ENCODE measurements at regions not wholly inside any gene's neighbourhood (a gene's known extent, or its start where the extent isn't known, plus 50 kb on each side); places are given as distances from the start of the nearest gene placed in this dataset.

GRCh38 chr20:58088105-58088504, 140.3 kb downstream of the ANKRD60 start:
- Histone ChIP-seq H3K79me2 (ENCODE audit: insufficient read depth, low read length) (no peaks in the 10 kb centered on the region), H3K27ac (ENCODE audit: low read depth, low read length) (no peak overlapping the region), H3K27me3 (ENCODE audit: low read length) (no peaks in the 10 kb centered on the region), H3K9ac (ENCODE audit: low read length) (no peak overlapping the region), H3F3A (ENCODE audit: insufficient read depth) (no peaks in the 10 kb centered on the region), H4K20me1 (ENCODE audit: low read depth, low read length) (no peaks in the 10 kb centered on the region), H3K4me2 (ENCODE audit: low read depth, low read length, poor library complexity, severe bottlenecking) (no peak overlapping the region), H3K36me3 (ENCODE audit: low read length) (no peaks in the 10 kb centered on the region), H3K4me3 (ENCODE audit: insufficient read depth, low read length, poor library complexity, severe bottlenecking) (no peak overlapping the region), H3K9me2 (replicated peaks; ENCODE audit: insufficient read depth, low read length) (no peaks in the 10 kb centered on the region), H2AFZ (ENCODE audit: low read depth, low read length, severe bottlenecking) (no peak overlapping the region), H3K9me3 (ENCODE audit: insufficient read depth, low read length) (no peaks in the 10 kb centered on the region)
- TF ChIP-seq EZH2phosphoT487 (conservative IDR thresholded peaks at IDR 0.05; ENCODE audit: low read length) (no peak), CTCF (IDR thresholded peaks at IDR 0.05; ENCODE audit: insufficient read depth, low read length, poor library complexity, severe bottlenecking) (no peak)

- H3K4me3 ChIP-seq (ENCODE audit: insufficient read depth, low read length, poor library complexity, severe bottlenecking), result no peak overlapping the region
These were observed 140.9 kb downstream of the ANKRD60 start for GRCh38 chr20:58087562-58087858.

GRCh38 chr20:58086763-58087561, 141.5 kb downstream of the ANKRD60 start:
- Histone ChIP-seq H3K4me3 (ENCODE audit: insufficient read depth, low read length, poor library complexity, severe bottlenecking) (no peak overlapping the region), H3K79me2 (ENCODE audit: insufficient read depth, low read length) (no peaks in the 10 kb centered on the region), H3F3A (ENCODE audit: insufficient read depth) (no peaks in the 10 kb centered on the region), H3K9me3 (ENCODE audit: insufficient read depth, low read length) (no peaks in the 10 kb centered on the region), H3K9me2 (replicated peaks; ENCODE audit: insufficient read depth, low read length) (no peaks in the 10 kb centered on the region), H3K27me3 (ENCODE audit: low read length) (no peaks in the 10 kb centered on the region), H3K4me2 (ENCODE audit: low read depth, low read length, poor library complexity, severe bottlenecking) (no peak overlapping the region), H3K36me3 (ENCODE audit: low read length) (no peaks in the 10 kb centered on the region), H4K20me1 (ENCODE audit: low read depth, low read length) (no peaks in the 10 kb centered on the region), H3K27ac (ENCODE audit: low read depth, low read length) (no peak overlapping the region), H2AFZ (ENCODE audit: low read depth, low read length, severe bottlenecking) (no peak overlapping the region), H3K9ac (ENCODE audit: low read length) (no peak overlapping the region)
- TF ChIP-seq EZH2phosphoT487 (conservative IDR thresholded peaks at IDR 0.05; ENCODE audit: low read length) (no peak), CTCF (IDR thresholded peaks at IDR 0.05; ENCODE audit: insufficient read depth, low read length, poor library complexity, severe bottlenecking) (peak; percentile 75)

More at GRCh38 chr20:58087562-58087858, 140.9 kb downstream of the ANKRD60 start:
- H4K20me1 ChIP-seq (ENCODE audit: low read depth, low read length), result no peaks in the 10 kb centered on the region
- no peaks in the 10 kb centered on the region for H3K36me3 ChIP-seq (ENCODE audit: low read length)
- H3F3A ChIP-seq (ENCODE audit: insufficient read depth), result no peaks in the 10 kb centered on the region
- TF ChIP-seq CTCF (IDR thresholded peaks at IDR 0.05; ENCODE audit: insufficient read depth, low read length, poor library complexity, severe bottlenecking) (no peak), EZH2phosphoT487 (conservative IDR thresholded peaks at IDR 0.05; ENCODE audit: low read length) (no peak)
- H3K27me3 ChIP-seq (ENCODE audit: low read length), result no peaks in the 10 kb centered on the region
- H3K9me2 ChIP-seq (replicated peaks; ENCODE audit: insufficient read depth, low read length), result no peaks in the 10 kb centered on the region
- no peaks in the 10 kb centered on the region for H3K79me2 ChIP-seq (ENCODE audit: insufficient read depth, low read length)
- no peaks in the 10 kb centered on the region for H3K9me3 ChIP-seq (ENCODE audit: insufficient read depth, low read length)
- no peak overlapping the region for H3K9ac ChIP-seq (ENCODE audit: low read length)
- no peak overlapping the region for H3K27ac ChIP-seq (ENCODE audit: low read depth, low read length)
- H2AFZ ChIP-seq (ENCODE audit: low read depth, low read length, severe bottlenecking), result no peak overlapping the region
- no peak overlapping the region for H3K4me2 ChIP-seq (ENCODE audit: low read depth, low read length, poor library complexity, severe bottlenecking)
